SK-N-SH (cell line): ENCODE measurements at regions not wholly inside any gene's neighbourhood (a gene's known extent, or its start where the extent isn't known, plus 50 kb on each side); places are given as distances from the start of the nearest gene placed in this dataset.

Experiments used
- CTCF ChIA-PET: fragments of 300-600, 350-600 bp; formaldehyde crosslinking; extraction: SDS; loops from one replicate; lab custom pipeline; 2021; lab: Yijun Ruan, JAX
- POLR2A ChIA-PET: fragments of 350-600 bp; sonication (Branson Sonifier 250); formaldehyde crosslinking; extraction: SDS; loops from one replicate; lab custom pipeline; 2020; ENCODE audit warnings: antibody characterized with exemption, inconsistent platforms; lab: Yijun Ruan, JAX
- DNase-seq: peaks from one replicate; pipeline ENCODE4 v3.0.0; 2012
- H2AFZ ChIP-seq: fragments of 200-600 bp; sonication (generic); 2 replicates; pipeline ENCODE4 v1.8.1; 2016; ENCODE audit warnings: antibody characterized with exemption, mild to moderate bottlenecking, low read depth
- H3F3A ChIP-seq: fragments of 200-600 bp; sonication (generic); replicated peaks from 2 replicates; pipeline ENCODE3; 2016; ENCODE audit warnings: antibody characterized with exemption, mild to moderate bottlenecking; ENCODE audit not compliant: insufficient read depth
- H3K27ac ChIP-seq, 2 experiments: fragments of 200-500 bp in 1 of 2; fragments of 200-600 bp in 1 of 2; sonication (Bioruptor generic) in 1 of 2; sonication (generic), shearing (Covaris generic) in 1 of 2; 2 replicates each; pipeline versions ENCODE4 v1.5.1 to v1.6.1; 2014 to 2016; ENCODE audit warnings: low read depth in 2 of 2, inconsistent platforms in 1 of 2, low read length in 1 of 2, mild to moderate bottlenecking in 1 of 2, mixed read lengths in 1 of 2
- H3K27me3 ChIP-seq: fragments of 200-600 bp; sonication (generic), shearing (Covaris generic); 2 replicates; pipeline ENCODE4 v1.6.1; 2016; ENCODE audit warnings: mixed run types; ENCODE audit not compliant: insufficient read depth
- H3K36me3 ChIP-seq, 2 experiments: fragments of 200-500 bp in 1 of 2; fragments of 200-600 bp in 1 of 2; sonication (Bioruptor generic) in 1 of 2; sonication (generic) in 1 of 2; replicated peaks in 1 of 2; 2 replicates each; pipeline versions ENCODE3 to v1.5.1; 2014 to 2016; ENCODE audit warnings: low read length in 1 of 2, mild to moderate bottlenecking in 1 of 2; ENCODE audit not compliant: insufficient read depth in 2 of 2, control insufficient read depth in 1 of 2
- H3K4me1 ChIP-seq, 2 experiments: fragments of 200-500 bp in 1 of 2; fragments of 200-600 bp in 1 of 2; sonication (Bioruptor generic) in 1 of 2; sonication (generic), shearing (Covaris generic) in 1 of 2; 2 replicates each; pipeline versions ENCODE4 v1.5.1 to v1.6.1; 2014 to 2016; ENCODE audit warnings: low read depth in 1 of 2, low read length in 1 of 2, mixed run types in 1 of 2; ENCODE audit not compliant: insufficient read depth in 2 of 2, control insufficient read depth in 1 of 2
- H3K4me2 ChIP-seq: fragments of 200-600 bp; sonication (generic), shearing (Covaris generic); 2 replicates; pipeline ENCODE4 v1.6.1; 2017; ENCODE audit warnings: mixed run types
- H3K4me3 ChIP-seq, 2 experiments: fragments of 200-500 bp in 1 of 2; fragments of 200-600 bp in 1 of 2; sonication (Bioruptor generic) in 1 of 2; sonication (generic), shearing (Covaris generic) in 1 of 2; 2 replicates each; pipeline versions ENCODE4 v1.5.1 to v1.8.1; 2014 to 2016; ENCODE audit warnings: low read depth in 2 of 2, inconsistent platforms in 1 of 2, low read length in 1 of 2, mild to moderate bottlenecking in 1 of 2, mixed read lengths in 1 of 2, moderate library complexity in 1 of 2
- H3K79me2 ChIP-seq: fragments of 200-600 bp; sonication (generic); 2 replicates; pipeline ENCODE4 v1.8.1; 2017; ENCODE audit warnings: mild to moderate bottlenecking; ENCODE audit not compliant: insufficient read depth
- H3K9ac ChIP-seq: fragments of 200-600 bp; sonication (generic); 2 replicates; pipeline ENCODE4 v1.6.1; 2017; ENCODE audit warnings: mixed run types
- H3K9me2 ChIP-seq: fragments of 200-600 bp; sonication (generic); 2 replicates; pipeline ENCODE4 v1.6.1; 2017; ENCODE audit warnings: mixed run types
- H3K9me3 ChIP-seq: fragments of 200-600 bp; sonication (generic); 2 replicates; pipeline ENCODE4 v1.6.1; 2017; ENCODE audit warnings: mixed run types, mild to moderate bottlenecking, moderate library complexity
- H4K20me1 ChIP-seq: fragments of 200-600 bp; sonication (generic); 2 replicates; pipeline ENCODE4 v1.6.1; 2017; ENCODE audit warnings: mild to moderate bottlenecking, mixed run types; ENCODE audit not compliant: insufficient read depth
- CHD2 ChIP-seq: fragments of 150-350 bp; IDR thresholded peaks from 2 replicates; pipeline ENCODE4 v1.6.1; 2018; ENCODE audit warnings: low read length; ENCODE audit not compliant: partially characterized antibody
- EP300 ChIP-seq, 2 experiments: IDR thresholded peaks; 2 replicates each; pipeline versions ENCODE4 v1.4.0 to v1.6.1; 2012; ENCODE audit warnings: borderline replicate concordance in 1 of 2, low read depth in 1 of 2, low read length in 1 of 2
- EZH2phosphoT487 ChIP-seq: fragments of 200-600 bp; sonication (generic); IDR thresholded peaks from 2 replicates; pipeline ENCODE4 v1.6.1; 2017; ENCODE audit warnings: low read depth, mixed run types, mild to moderate bottlenecking, antibody characterized with exemption, moderate library complexity, borderline replicate concordance
- FOSL2 ChIP-seq: IDR thresholded peaks from 2 replicates; pipeline ENCODE4 v1.4.0; 2012; ENCODE audit warnings: low read depth, mild to moderate bottlenecking, moderate library complexity, borderline replicate concordance
- FOXJ3 ChIP-seq: sonication (generic); formaldehyde crosslinking; IDR thresholded peaks from 2 replicates; pipeline ENCODE4 v1.5.1; 2020; ENCODE audit warnings: mild to moderate bottlenecking, missing genetic modification reagents
- FOXM1 ChIP-seq: IDR thresholded peaks from 2 replicates; pipeline ENCODE4 v1.4.0; 2012; ENCODE audit warnings: low read depth, mild to moderate bottlenecking
- GATA2 ChIP-seq: sonication (generic); formaldehyde crosslinking; IDR thresholded peaks from 2 replicates; pipeline ENCODE4 v1.5.0; 2020; ENCODE audit warnings: mild to moderate bottlenecking, missing genetic modification reagents
- JUND ChIP-seq: IDR thresholded peaks from 2 replicates; pipeline ENCODE4 v1.4.0; 2012
- MEF2A ChIP-seq: IDR thresholded peaks from 2 replicates; pipeline ENCODE4 v1.4.0; 2012; ENCODE audit warnings: low read depth, borderline replicate concordance
- NFIC ChIP-seq: IDR thresholded peaks from 2 replicates; pipeline ENCODE4 v1.4.0; 2012; ENCODE audit warnings: borderline replicate concordance
- PBX3 ChIP-seq: IDR thresholded peaks from 2 replicates; pipeline ENCODE4; 2012
- RCOR1 ChIP-seq: fragments of 150-350 bp; IDR thresholded peaks from 2 replicates; pipeline ENCODE4 v1.6.1; 2017; ENCODE audit warnings: antibody characterized with exemption, low read length
- RFX5 ChIP-seq: IDR thresholded peaks from 2 replicates; pipeline ENCODE4 v1.6.1; 2012; ENCODE audit warnings: mild to moderate bottlenecking, improper control_type of control experiment, low read length
- TAF1 ChIP-seq: IDR thresholded peaks from 2 replicates; pipeline ENCODE4 v1.6.1; 2012; ENCODE audit warnings: low read depth, mild to moderate bottlenecking, low read length, moderate library complexity, borderline replicate concordance
- TCF12 ChIP-seq: IDR thresholded peaks from 2 replicates; pipeline ENCODE4 v1.4.0; 2012
- TEAD4 ChIP-seq: IDR thresholded peaks from 2 replicates; pipeline ENCODE4 v1.4.0; 2012; ENCODE audit warnings: mild to moderate bottlenecking, borderline replicate concordance; ENCODE audit not compliant: insufficient read depth
- USF1 ChIP-seq: IDR thresholded peaks from 2 replicates; pipeline ENCODE4 v1.4.0; 2012; ENCODE audit warnings: low read depth, borderline replicate concordance
- WGBS: methylation state at CpG from one replicate; pipeline ENCODE4 v1.1.6; 2017; ENCODE audit warnings: low lambda C conversion rate; 5-methylcytosine and 5-hydroxymethylcytosine counted together
- TF ChIP-seq, protein P1 (sequence below): fragments of 200-600 bp; sonication (generic); IDR thresholded peaks from 2 replicates; pipeline ENCODE4 v1.6.1; 2017; ENCODE audit warnings: antibody characterized with exemption, mild to moderate bottlenecking, moderate library complexity
- TF ChIP-seq, protein P2 (sequence below): IDR thresholded peaks from 2 replicates; pipeline ENCODE4 v1.4.0; 2012; ENCODE audit warnings: low read depth
- TF ChIP-seq, protein P3 (sequence below): IDR thresholded peaks from 2 replicates; pipeline ENCODE4 v1.6.1; 2012; ENCODE audit warnings: mild to moderate bottlenecking, low read depth, low read length, moderate library complexity

DNA sequence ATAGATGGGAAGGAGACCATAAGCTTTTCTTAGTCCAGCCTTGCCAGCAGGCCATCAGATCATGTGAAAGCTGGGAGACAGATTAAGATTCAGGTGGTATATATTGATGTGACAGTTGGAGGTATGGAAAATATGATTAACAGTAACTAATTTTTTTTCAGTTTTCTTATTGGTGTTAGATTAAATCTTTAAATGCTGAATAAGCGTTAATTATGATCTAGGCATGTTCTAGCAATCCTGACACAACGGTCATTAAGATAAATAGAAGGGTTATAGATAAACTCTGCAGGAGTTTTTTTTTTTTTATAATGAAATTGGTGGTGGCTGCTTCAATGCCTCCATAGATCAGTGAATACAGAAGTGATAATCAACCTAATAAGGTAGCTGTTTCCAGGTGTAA, 649.5 kb upstream of the TENM3 start:
- WGBS = 27% methylated on average over 2 of the region's 2 CpGs
- CTCF ChIA-PET = no interaction called here
- no peaks in the 10 kb centered on the region for H3K79me2 ChIP-seq

More for the DNA sequence above, 649.5 kb upstream of the TENM3 start:
- Histone ChIP-seq H3F3A (no peaks in the 10 kb centered on the region), H3K27me3 (no peaks in the 10 kb centered on the region), H3K4me3 (no peak overlapping the region), H4K20me1 (no peaks in the 10 kb centered on the region), H3K27ac (no peak overlapping the region), H2AFZ (no peak overlapping the region), H3K4me1 (no peaks in the 10 kb centered on the region; a peak in 1 of 4 replicates), H3K9me2 (no peaks in the 10 kb centered on the region), H3K9me3 (no peaks in the 10 kb centered on the region), H3K9ac (no peak overlapping the region), H3K4me2 (no peak overlapping the region), H3K36me3 (no peaks in the 10 kb centered on the region)
- DNase-seq = no peak
- POLR2A ChIA-PET = no interaction called here
- no peak for TF ChIP-seq MEF2A
- no peak for TF ChIP-seq TAF1
- no peak for TF ChIP-seq TCF12
- TF ChIP-seq CHD2 = no peak
- no peak for TF ChIP-seq TEAD4
- no peak for TF ChIP-seq NFIC
- TF ChIP-seq EZH2phosphoT487 = no peak
- TF ChIP-seq, protein P1, sequence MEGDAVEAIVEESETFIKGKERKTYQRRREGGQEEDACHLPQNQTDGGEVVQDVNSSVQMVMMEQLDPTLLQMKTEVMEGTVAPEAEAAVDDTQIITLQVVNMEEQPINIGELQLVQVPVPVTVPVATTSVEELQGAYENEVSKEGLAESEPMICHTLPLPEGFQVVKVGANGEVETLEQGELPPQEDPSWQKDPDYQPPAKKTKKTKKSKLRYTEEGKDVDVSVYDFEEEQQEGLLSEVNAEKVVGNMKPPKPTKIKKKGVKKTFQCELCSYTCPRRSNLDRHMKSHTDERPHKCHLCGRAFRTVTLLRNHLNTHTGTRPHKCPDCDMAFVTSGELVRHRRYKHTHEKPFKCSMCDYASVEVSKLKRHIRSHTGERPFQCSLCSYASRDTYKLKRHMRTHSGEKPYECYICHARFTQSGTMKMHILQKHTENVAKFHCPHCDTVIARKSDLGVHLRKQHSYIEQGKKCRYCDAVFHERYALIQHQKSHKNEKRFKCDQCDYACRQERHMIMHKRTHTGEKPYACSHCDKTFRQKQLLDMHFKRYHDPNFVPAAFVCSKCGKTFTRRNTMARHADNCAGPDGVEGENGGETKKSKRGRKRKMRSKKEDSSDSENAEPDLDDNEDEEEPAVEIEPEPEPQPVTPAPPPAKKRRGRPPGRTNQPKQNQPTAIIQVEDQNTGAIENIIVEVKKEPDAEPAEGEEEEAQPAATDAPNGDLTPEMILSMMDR = no peak
- TF ChIP-seq, protein P2, sequence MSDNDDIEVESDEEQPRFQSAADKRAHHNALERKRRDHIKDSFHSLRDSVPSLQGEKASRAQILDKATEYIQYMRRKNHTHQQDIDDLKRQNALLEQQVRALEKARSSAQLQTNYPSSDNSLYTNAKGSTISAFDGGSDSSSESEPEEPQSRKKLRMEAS = no peak
- TF ChIP-seq EP300 (IDR thresholded peaks at IDR 0.05; ENCODE audit: borderline replicate concordance in 1 of 2, low read depth in 1 of 2, low read length in 1 of 2) = no peak
- no peak for TF ChIP-seq GATA2
- no peak for TF ChIP-seq FOXJ3 (CRISPR knock-in tag)
- no peak for TF ChIP-seq RCOR1
- no peak for TF ChIP-seq PBX3
- TF ChIP-seq USF1 = no peak
- no peak for TF ChIP-seq FOSL2
- TF ChIP-seq, protein P3, sequence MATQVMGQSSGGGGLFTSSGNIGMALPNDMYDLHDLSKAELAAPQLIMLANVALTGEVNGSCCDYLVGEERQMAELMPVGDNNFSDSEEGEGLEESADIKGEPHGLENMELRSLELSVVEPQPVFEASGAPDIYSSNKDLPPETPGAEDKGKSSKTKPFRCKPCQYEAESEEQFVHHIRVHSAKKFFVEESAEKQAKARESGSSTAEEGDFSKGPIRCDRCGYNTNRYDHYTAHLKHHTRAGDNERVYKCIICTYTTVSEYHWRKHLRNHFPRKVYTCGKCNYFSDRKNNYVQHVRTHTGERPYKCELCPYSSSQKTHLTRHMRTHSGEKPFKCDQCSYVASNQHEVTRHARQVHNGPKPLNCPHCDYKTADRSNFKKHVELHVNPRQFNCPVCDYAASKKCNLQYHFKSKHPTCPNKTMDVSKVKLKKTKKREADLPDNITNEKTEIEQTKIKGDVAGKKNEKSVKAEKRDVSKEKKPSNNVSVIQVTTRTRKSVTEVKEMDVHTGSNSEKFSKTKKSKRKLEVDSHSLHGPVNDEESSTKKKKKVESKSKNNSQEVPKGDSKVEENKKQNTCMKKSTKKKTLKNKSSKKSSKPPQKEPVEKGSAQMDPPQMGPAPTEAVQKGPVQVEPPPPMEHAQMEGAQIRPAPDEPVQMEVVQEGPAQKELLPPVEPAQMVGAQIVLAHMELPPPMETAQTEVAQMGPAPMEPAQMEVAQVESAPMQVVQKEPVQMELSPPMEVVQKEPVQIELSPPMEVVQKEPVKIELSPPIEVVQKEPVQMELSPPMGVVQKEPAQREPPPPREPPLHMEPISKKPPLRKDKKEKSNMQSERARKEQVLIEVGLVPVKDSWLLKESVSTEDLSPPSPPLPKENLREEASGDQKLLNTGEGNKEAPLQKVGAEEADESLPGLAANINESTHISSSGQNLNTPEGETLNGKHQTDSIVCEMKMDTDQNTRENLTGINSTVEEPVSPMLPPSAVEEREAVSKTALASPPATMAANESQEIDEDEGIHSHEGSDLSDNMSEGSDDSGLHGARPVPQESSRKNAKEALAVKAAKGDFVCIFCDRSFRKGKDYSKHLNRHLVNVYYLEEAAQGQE = no peak
- no peak for TF ChIP-seq RFX5
- TF ChIP-seq FOXM1 = no peak
- TF ChIP-seq JUND = no peak
